Tibial nerve (tissue), 3 donors: ENCODE measurements at regions not wholly inside any gene's neighbourhood (a gene's known extent, or its start where the extent isn't known, plus 50 kb on each side); places are given as distances from the start of the nearest gene placed in this dataset.

Experiments used
- CTCF ChIP-seq, 5 experiments: fragments of 200-600 bp in 3 of 5; fragments of 450-650 bp in 2 of 5; sonication (generic) in 3 of 5; IDR thresholded peaks; one replicate each; pipeline ENCODE4 v1.5.1; 2016 to 2019; ENCODE audit warnings: antibody characterized with exemption in 5 of 5, mild to moderate bottlenecking in 3 of 5, moderate library complexity in 2 of 5
- POLR2A ChIP-seq, 2 donors: fragments of 450-650 bp; IDR thresholded peaks; one replicate each; pipeline ENCODE4 v1.6.1; 2017; ENCODE audit warnings: antibody characterized with exemption in 2 of 2, mild to moderate bottlenecking in 2 of 2, moderate library complexity in 2 of 2

- TF ChIP-seq CTCF (IDR thresholded peaks at IDR 0.05) = no peak
- no peak for TF ChIP-seq POLR2A (IDR thresholded peaks at IDR 0.05)
Measured at GRCh38 chr22:34934261-34934660, 131.7 kb upstream of the ISX start.
